ENCODE measurements at regions not wholly inside any gene's neighbourhood (a gene's known extent, or its start where the extent isn't known, plus 50 kb on each side); places are given as distances from the start of the nearest gene placed in this dataset.
A peak's percentile ranks its signal among the peaks of the same experiment; 100 is the strongest.

- DNase-seq (no peak), ATAC-seq (ENCODE audit: insufficient read depth, low FRiP score) (no peak)
- no peaks in the 10 kb centered on the region for H3K36me3 ChIP-seq (ENCODE audit: control insufficient read depth in 4 of 4, insufficient read depth in 4 of 4, low read length in 4 of 4)
- TF ChIP-seq CTCF (IDR thresholded peaks at IDR 0.05; ENCODE audit: control extremely low read depth, extremely low read depth), result no peak
- H3K27ac ChIP-seq (ENCODE audit: low read depth in 1 of 2, low read length in 1 of 2), result no peak overlapping the region
- H3K9ac ChIP-seq (ENCODE audit: insufficient read depth in 1 of 2, low read length in 2 of 2), result no peak overlapping the region
- no peak overlapping the region for H3K4me3 ChIP-seq
- 93 to 97% methylated on average over 1 of the region's 1 CpG for WGBS, 2 donors
- no peaks in the 10 kb centered on the region for H3K4me1 ChIP-seq (ENCODE audit: control insufficient read depth in 5 of 5, insufficient read depth in 5 of 5, low read length in 5 of 5)
- no peaks in the 10 kb centered on the region for H3K9me3 ChIP-seq (ENCODE audit: control insufficient read depth in 4 of 4, insufficient read depth in 3 of 4, low read length in 3 of 4)
- no peaks in the 10 kb centered on the region for H3K27me3 ChIP-seq (ENCODE audit: control insufficient read depth in 3 of 3, insufficient read depth in 3 of 3, low read length in 2 of 3)
Observed at GRCh38 chr10:94052281-94052680, 58.5 kb downstream of the PLCE1 start.

GRCh38 chr10:94052866-94053791 lies 59.4 kb downstream of the PLCE1 start:
- DNase-seq, result peak in 1 of 3 donors; percentile 21
- Histone ChIP-seq H3K36me3 (ENCODE audit: control insufficient read depth in 4 of 4, insufficient read depth in 4 of 4, low read length in 4 of 4) (no peaks in the 10 kb centered on the region), H3K27me3 (ENCODE audit: control insufficient read depth in 3 of 3, insufficient read depth in 3 of 3, low read length in 2 of 3) (no peaks in the 10 kb centered on the region), H3K4me1 (ENCODE audit: control insufficient read depth in 5 of 5, insufficient read depth in 5 of 5, low read length in 5 of 5) (no peaks in the 10 kb centered on the region), H3K9ac (ENCODE audit: insufficient read depth in 1 of 2, low read length in 2 of 2) (no peak overlapping the region), H3K4me3 (no peak overlapping the region), H3K27ac (ENCODE audit: low read depth in 1 of 2, low read length in 1 of 2) (no peak overlapping the region), H3K9me3 (ENCODE audit: control insufficient read depth in 4 of 4, insufficient read depth in 3 of 4, low read length in 3 of 4) (no peaks in the 10 kb centered on the region)
- 73 to 80% methylated on average over 11 of the region's 11 CpGs for WGBS, 2 donors
- no peak for TF ChIP-seq CTCF (IDR thresholded peaks at IDR 0.05; ENCODE audit: control extremely low read depth, extremely low read depth)
- no peak for ATAC-seq (ENCODE audit: insufficient read depth, low FRiP score)

- no peaks in the 10 kb centered on the region for H3K9me3 ChIP-seq (ENCODE audit: control insufficient read depth in 4 of 4, insufficient read depth in 3 of 4, low read length in 3 of 4)
- no peaks in the 10 kb centered on the region for H3K27me3 ChIP-seq (ENCODE audit: control insufficient read depth in 3 of 3, insufficient read depth in 3 of 3, low read length in 2 of 3)
- no peak overlapping the region for H3K4me3 ChIP-seq
- TF ChIP-seq CTCF (IDR thresholded peaks at IDR 0.05; ENCODE audit: control extremely low read depth, extremely low read depth), result no peak
- H3K4me1 ChIP-seq (ENCODE audit: control insufficient read depth in 5 of 5, insufficient read depth in 5 of 5, low read length in 5 of 5), result peaks cover 0 to 1% (median 0%) of the 10 kb centered on the region in 5 donors
- WGBS, 2 donors, result 88 to 93% methylated on average over 3 of the region's 3 CpGs
- DNase-seq (no peak), ATAC-seq (ENCODE audit: insufficient read depth, low FRiP score) (no peak)
- no peak overlapping the region for H3K27ac ChIP-seq (ENCODE audit: low read depth in 1 of 2, low read length in 1 of 2)
- no peak overlapping the region for H3K9ac ChIP-seq (ENCODE audit: insufficient read depth in 1 of 2, low read length in 2 of 2)
- H3K36me3 ChIP-seq (ENCODE audit: control insufficient read depth in 4 of 4, insufficient read depth in 4 of 4, low read length in 4 of 4), result no peaks in the 10 kb centered on the region
Observed at GRCh38 chr10:94059178-94059883, 65.6 kb downstream of the PLCE1 start.
